AG09309 (cell line): ENCODE measurements at regions not wholly inside any gene's neighbourhood (a gene's known extent, or its start where the extent isn't known, plus 50 kb on each side); places are given as distances from the start of the nearest gene placed in this dataset.

Experiments used
- DNase-seq: peaks from one replicate; pipeline ENCODE4 v3.0.0-alpha.2; 2010; ENCODE audit warnings: low read depth
- H3K4me3 ChIP-seq: 2 replicates; pipeline ENCODE4 v1.5.1; 2011; ENCODE audit warnings: mild to moderate bottlenecking, low read depth, low read length, moderate library complexity; ENCODE audit not compliant: control insufficient read depth
- TF ChIP-seq, protein P1 (sequence below): IDR thresholded peaks from 2 replicates; pipeline ENCODE4 v1.5.1; 2011; ENCODE audit warnings: mild to moderate bottlenecking, low read depth, low read length, inconsistent platforms; ENCODE audit not compliant: insufficient read depth, control insufficient read depth; ENCODE audit errors: missing control alignments

DNA sequence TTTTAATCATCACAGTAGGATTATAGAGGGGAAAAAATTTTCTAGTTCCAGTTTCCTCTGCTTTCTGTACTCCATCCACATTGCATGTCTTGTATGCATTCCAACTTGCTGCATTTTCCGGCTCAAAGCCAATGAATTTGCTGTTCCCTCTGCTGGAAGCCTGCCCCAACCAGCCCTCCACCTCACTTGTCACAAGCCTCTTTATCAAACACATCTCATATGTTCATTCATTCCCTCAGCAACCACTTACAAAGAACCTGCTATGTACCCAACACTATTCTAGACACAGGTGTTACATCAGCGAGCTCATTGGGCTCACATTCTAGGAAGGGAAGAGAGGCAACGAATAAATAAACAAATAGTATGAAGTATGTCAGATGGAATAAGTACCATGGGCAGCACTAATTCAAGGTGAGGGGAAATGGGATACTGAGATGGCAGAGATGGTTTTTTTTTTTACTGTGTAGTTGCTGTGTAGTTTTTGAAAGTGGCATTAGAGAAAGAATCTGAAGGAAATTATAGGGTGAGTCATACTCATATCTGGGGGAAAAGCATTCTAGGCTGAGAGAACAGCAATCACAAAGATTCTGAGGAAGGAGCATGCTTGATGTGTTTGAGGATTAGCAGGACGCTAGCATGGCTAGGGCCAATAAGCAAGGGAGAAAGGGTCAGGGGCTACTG lies 332.5 kb downstream of the PDGFC start:
- TF ChIP-seq, protein P1, sequence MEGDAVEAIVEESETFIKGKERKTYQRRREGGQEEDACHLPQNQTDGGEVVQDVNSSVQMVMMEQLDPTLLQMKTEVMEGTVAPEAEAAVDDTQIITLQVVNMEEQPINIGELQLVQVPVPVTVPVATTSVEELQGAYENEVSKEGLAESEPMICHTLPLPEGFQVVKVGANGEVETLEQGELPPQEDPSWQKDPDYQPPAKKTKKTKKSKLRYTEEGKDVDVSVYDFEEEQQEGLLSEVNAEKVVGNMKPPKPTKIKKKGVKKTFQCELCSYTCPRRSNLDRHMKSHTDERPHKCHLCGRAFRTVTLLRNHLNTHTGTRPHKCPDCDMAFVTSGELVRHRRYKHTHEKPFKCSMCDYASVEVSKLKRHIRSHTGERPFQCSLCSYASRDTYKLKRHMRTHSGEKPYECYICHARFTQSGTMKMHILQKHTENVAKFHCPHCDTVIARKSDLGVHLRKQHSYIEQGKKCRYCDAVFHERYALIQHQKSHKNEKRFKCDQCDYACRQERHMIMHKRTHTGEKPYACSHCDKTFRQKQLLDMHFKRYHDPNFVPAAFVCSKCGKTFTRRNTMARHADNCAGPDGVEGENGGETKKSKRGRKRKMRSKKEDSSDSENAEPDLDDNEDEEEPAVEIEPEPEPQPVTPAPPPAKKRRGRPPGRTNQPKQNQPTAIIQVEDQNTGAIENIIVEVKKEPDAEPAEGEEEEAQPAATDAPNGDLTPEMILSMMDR = no peak
- no peak overlapping the region for H3K4me3 ChIP-seq
- DNase-seq = no peak

DNA sequence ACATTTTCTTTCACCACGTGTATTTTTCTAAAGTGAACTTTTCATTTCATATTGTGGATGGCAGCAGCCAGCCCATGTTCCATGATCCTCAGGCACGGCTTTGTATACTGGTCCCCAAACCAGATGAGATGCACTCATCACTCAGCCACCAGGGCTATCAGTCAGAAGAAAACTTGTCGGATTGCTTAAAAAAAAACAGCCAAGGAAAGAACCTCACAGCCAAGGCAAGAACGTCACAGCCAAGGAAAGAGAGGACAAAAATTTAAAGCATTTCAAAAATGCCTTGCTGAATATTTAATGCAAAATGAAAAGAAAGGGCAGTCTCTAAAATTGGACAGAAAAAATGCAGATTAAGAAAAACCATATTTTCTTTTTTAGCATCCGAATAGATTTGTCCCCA lies 333.3 kb downstream of the PDGFC start:
- no peak overlapping the region for H3K4me3 ChIP-seq
- no peak for DNase-seq
- TF ChIP-seq, protein P1 = no peak

DNA sequence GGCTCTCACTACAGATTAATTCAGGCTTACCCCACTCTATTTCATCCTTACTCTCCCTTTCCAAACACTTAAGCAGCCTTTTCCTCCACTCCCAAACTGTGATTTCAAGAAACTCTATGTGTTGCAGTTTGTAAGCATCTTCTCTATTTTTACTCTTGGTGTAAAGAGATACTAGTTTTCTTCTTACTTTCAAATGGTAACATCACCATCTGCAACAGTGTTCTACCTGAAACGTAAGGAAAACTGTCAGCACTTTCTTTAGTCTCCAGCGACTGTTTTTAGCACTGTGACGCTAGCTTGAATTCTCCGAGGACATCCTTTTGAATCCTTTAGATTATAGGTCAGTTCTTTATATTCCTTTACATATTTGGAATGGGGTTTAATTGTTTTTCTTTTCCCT lies 335.2 kb downstream of the PDGFC start:
- no peak overlapping the region for H3K4me3 ChIP-seq
- TF ChIP-seq, protein P1 = no peak
- no peak for DNase-seq

- TF ChIP-seq, protein P1 = no peak
These were observed 336.5 kb downstream of the PDGFC start for GRCh38 chr4:156635051-156635450.

DNA sequence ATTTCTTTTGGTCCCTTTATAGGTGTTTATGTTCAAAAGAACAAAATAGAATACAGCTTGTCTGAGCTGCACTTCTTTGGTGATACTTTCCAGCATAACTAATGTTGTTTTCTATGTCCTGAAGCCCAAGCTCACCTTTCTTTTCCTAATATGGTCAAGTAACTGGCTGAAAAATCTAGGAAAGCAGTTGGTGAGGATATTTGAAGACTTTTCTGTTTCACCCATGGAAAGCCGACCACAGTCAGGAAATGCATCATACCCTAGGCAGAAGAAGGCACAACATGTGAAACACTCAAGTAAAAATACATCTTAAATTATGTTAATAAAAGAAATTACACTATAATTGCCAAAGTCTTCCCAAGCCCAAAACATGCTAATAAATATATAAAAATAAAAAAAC lies 337.0 kb downstream of the PDGFC start:
- DNase-seq = no peak
- H3K4me3 ChIP-seq = no peak overlapping the region
- TF ChIP-seq, protein P1 = no peak

More at GRCh38 chr4:156635051-156635450, 336.5 kb downstream of the PDGFC start:
- no peak for DNase-seq
- no peak overlapping the region for H3K4me3 ChIP-seq

GRCh38 chr4:156633847-156634246 lies 337.8 kb downstream of the PDGFC start:
- H3K4me3 ChIP-seq = no peak overlapping the region
- TF ChIP-seq, protein P1 = no peak
- no peak for DNase-seq

GRCh38 chr4:156628858-156629257 lies 342.7 kb downstream of the PDGFC start:
- TF ChIP-seq, protein P1 = no peak
- no peak overlapping the region for H3K4me3 ChIP-seq
- DNase-seq = no peak
